PC-3 (cell line): ENCODE measurements at regions not wholly inside any gene's neighbourhood (a gene's known extent, or its start where the extent isn't known, plus 50 kb on each side); places are given as distances from the start of the nearest gene placed in this dataset.

ENCODE experiments used
- ATAC-seq: fragments of 200-7000 bp; cut with Tn5 transposase; 2 replicates; pipeline ENCODE4 v1.9.1; 2020; ENCODE audit warnings: mild to moderate bottlenecking, moderate library complexity
- BruUV-seq: library from RNA; stranded (reverse); fragments of 400-500 nt; replicated peaks from 2 replicates; lab custom pipeline; 2021; lab: Mats Ljungman, UMichigan
- CTCF ChIA-PET: fragments of 300-600 bp; sonication (Branson Sonifier 250); formaldehyde crosslinking; loops from one replicate; lab custom pipeline; 2022; ENCODE audit warnings: antibody characterized with exemption; lab: Charles Lee
- POLR2A ChIA-PET: fragments of 300-600 bp; sonication (Branson Sonifier 250); formaldehyde crosslinking; loops from one replicate; lab custom pipeline; 2022; ENCODE audit warnings: antibody characterized with exemption; ENCODE audit not compliant: unreplicated experiment; lab: Charles Lee
- DNase-seq: peaks from one replicate; pipeline ENCODE4 v3.0.0-alpha.2; 2015
- H2AFZ ChIP-seq: fragments of 300-600 bp; sonication (generic); 2 replicates; pipeline ENCODE4 v1.6.0; 2016; ENCODE audit warnings: antibody characterized with exemption, low read length
- H3F3A ChIP-seq: fragments of 300-600 bp; sonication (generic); one replicate; pipeline ENCODE4 v1.6.0; 2017; ENCODE audit warnings: antibody characterized with exemption, low read length, control low read depth, mild to moderate bottlenecking; ENCODE audit not compliant: unreplicated experiment
- H3K27ac ChIP-seq: fragments of 300-600 bp; sonication (generic); 2 replicates; pipeline ENCODE4 v1.5.1; 2016; ENCODE audit warnings: mild to moderate bottlenecking, low read length
- H3K27me3 ChIP-seq: fragments of 300-600 bp; sonication (generic); 2 replicates; pipeline ENCODE4 v1.6.1; 2016; ENCODE audit warnings: low read length, mixed read lengths
- H3K36me3 ChIP-seq: fragments of 300-600 bp; sonication (generic); 2 replicates; pipeline ENCODE4 v1.6.1; 2016; ENCODE audit warnings: low read depth, mixed run types, low read length, mixed read lengths
- H3K4me1 ChIP-seq: fragments of 300-600 bp; sonication (generic); 2 replicates; pipeline ENCODE4 v1.5.1; 2016; ENCODE audit warnings: low read length; ENCODE audit not compliant: insufficient read depth
- H3K4me2 ChIP-seq: fragments of 300-600 bp; sonication (generic); 2 replicates; pipeline ENCODE4 v1.6.0; 2016; ENCODE audit warnings: low read length
- H3K4me3 ChIP-seq: fragments of 300-600 bp; sonication (generic); 2 replicates; pipeline ENCODE4 v1.5.1; 2016; ENCODE audit warnings: mild to moderate bottlenecking, low read length, mixed read lengths
- H3K79me2 ChIP-seq: fragments of 300-600 bp; sonication (generic); 2 replicates; pipeline ENCODE4 v1.6.1; 2017; ENCODE audit warnings: low read length, mixed read lengths
- H3K9ac ChIP-seq: fragments of 300-600 bp; sonication (generic); 2 replicates; pipeline ENCODE4 v1.6.0; 2016; ENCODE audit warnings: mild to moderate bottlenecking, low read length
- H3K9me2 ChIP-seq: fragments of 300-600 bp; sonication (generic); replicated peaks from 2 replicates; pipeline ENCODE4 v1.6.1; 2016; ENCODE audit warnings: mixed run types, low read length, mixed read lengths
- H3K9me3 ChIP-seq: fragments of 300-600 bp; sonication (generic); 2 replicates; pipeline ENCODE4 v1.6.1; 2016; ENCODE audit warnings: low read length, mixed read lengths
- H4K20me1 ChIP-seq: fragments of 300-600 bp; sonication (generic); 2 replicates; pipeline ENCODE4 v1.6.1; 2016; ENCODE audit warnings: low read length, mixed read lengths
- EZH2 ChIP-seq: fragments of 300-600 bp; sonication (generic); IDR thresholded peaks from one replicate; pipeline ENCODE4 v1.6.1; 2017; ENCODE audit warnings: antibody characterized with exemption, mild to moderate bottlenecking, low read length; ENCODE audit not compliant: unreplicated experiment
- EZH2phosphoT487 ChIP-seq: fragments of 300-600 bp; sonication (generic); IDR thresholded peaks from 2 replicates; pipeline ENCODE4 v1.6.1; 2018; ENCODE audit warnings: mild to moderate bottlenecking, antibody characterized with exemption, low read length, borderline replicate concordance
- intact Hi-C: fragments of 100-400 bp; cut with micrococcal nuclease; formaldehyde crosslinking; loops from 2 replicates; pipeline ENCODE4 v1.9.0; 2023
- TF ChIP-seq, protein P1 (sequence below): fragments of 300-600 bp; sonication (generic); conservative IDR thresholded peaks from 2 replicates; pipeline ENCODE4 v1.5.1; 2017; ENCODE audit warnings: antibody characterized with exemption, low read depth, mild to moderate bottlenecking, low read length

DNA sequence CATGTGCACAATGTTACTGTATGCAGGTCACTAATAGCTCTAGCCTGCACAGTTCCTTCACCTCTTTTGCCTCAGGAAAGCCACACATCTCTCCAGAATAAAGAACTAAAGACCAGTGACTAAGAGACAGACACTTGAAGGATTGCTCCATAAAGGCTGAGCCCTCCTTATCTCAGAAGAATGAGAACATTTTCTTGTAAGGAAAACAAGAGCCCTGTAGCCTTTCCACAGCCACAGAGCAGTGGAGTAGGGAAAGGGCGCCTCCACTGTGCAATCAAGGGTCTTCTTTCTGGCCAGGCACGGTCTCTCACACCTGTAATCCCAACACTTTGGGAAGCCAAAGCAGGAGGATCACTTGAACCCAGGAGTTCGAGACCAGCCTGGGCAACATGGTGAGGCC is 202.6 kb upstream of the TMEM45B start:
- Histone ChIP-seq H3K4me1 (peaks cover 21% of the 10 kb centered on the region), H3K4me2 (no peak overlapping the region), H3K4me3 (no peak overlapping the region), H3K27ac (no peak overlapping the region), H3K79me2 (no peaks in the 10 kb centered on the region), H4K20me1 (no peaks in the 10 kb centered on the region), H3K36me3 (no peaks in the 10 kb centered on the region), H3K9me2 (no peaks in the 10 kb centered on the region), H3K27me3 (no peaks in the 10 kb centered on the region), H3F3A (no peaks in the 10 kb centered on the region), H3K9me3 (no peaks in the 10 kb centered on the region), H3K9ac (no peak overlapping the region), H2AFZ (no peak overlapping the region)
- ChIA-PET CTCF (no interaction called here), POLR2A (no interaction called here)
- DNase-seq (no peak), ATAC-seq (no peak)
- TF ChIP-seq EZH2 (no peak), EZH2phosphoT487 (no peak)
- TF ChIP-seq, protein P1, sequence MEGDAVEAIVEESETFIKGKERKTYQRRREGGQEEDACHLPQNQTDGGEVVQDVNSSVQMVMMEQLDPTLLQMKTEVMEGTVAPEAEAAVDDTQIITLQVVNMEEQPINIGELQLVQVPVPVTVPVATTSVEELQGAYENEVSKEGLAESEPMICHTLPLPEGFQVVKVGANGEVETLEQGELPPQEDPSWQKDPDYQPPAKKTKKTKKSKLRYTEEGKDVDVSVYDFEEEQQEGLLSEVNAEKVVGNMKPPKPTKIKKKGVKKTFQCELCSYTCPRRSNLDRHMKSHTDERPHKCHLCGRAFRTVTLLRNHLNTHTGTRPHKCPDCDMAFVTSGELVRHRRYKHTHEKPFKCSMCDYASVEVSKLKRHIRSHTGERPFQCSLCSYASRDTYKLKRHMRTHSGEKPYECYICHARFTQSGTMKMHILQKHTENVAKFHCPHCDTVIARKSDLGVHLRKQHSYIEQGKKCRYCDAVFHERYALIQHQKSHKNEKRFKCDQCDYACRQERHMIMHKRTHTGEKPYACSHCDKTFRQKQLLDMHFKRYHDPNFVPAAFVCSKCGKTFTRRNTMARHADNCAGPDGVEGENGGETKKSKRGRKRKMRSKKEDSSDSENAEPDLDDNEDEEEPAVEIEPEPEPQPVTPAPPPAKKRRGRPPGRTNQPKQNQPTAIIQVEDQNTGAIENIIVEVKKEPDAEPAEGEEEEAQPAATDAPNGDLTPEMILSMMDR: no peak
- intact Hi-C loops: no loop called here
- BruUV-seq: no TSS peak

DNA sequence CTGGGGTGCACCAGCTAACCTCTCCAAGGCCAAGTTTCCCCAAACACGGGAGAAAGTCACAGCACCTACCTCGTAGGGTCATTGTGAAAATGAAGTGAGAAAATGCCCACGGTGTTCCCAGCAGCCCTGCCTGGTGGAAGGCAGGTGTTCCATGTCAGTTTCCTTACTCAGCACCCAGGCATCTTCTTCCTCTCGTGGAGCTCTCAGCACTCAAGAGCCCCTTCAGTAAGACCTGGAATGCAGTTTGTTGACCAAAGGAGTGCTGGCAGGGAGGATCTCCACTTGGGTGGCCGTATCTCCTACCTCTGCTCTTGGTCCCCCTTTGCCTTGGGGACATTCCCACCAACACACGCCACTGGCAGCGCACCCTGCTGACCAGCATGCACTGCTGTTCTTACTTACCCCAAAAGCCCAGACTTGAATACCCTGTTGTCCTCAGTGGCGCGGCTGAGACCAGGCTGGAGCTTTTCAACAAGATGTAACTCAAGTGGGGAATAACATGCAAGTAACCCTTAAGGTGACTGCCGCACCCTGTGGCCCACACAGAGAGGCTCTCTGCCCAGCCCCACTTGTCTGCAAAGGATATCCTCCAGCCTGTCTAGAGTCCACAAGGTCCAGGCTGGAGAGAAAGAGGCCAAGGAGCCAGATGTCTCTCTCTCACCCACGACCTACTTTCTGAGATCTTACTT is 201.2 kb upstream of the TMEM45B start:
- Histone ChIP-seq H3K4me1 (0 out of 2 replicates have a peak, but pooled peaks cover 9% of the 10 kb centered on the region), H3K27me3 (no peaks in the 10 kb centered on the region), H4K20me1 (no peaks in the 10 kb centered on the region), H3K79me2 (no peaks in the 10 kb centered on the region), H3K9me3 (no peaks in the 10 kb centered on the region), H3K9ac (no peak overlapping the region), H3K36me3 (no peaks in the 10 kb centered on the region), H3K9me2 (no peaks in the 10 kb centered on the region), H3K27ac (no peak overlapping the region), H2AFZ (no peak overlapping the region), H3F3A (no peaks in the 10 kb centered on the region), H3K4me2 (no peak overlapping the region), H3K4me3 (no peak overlapping the region)
- no peak for ATAC-seq
- DNase-seq: no peak
- BruUV-seq: no TSS peak
- TF ChIP-seq, protein P1: no peak
- TF ChIP-seq EZH2 (no peak), EZH2phosphoT487 (no peak)
- POLR2A ChIA-PET: no interaction called here
- intact Hi-C loops: no loop called here
- CTCF ChIA-PET: no interaction called here

DNA sequence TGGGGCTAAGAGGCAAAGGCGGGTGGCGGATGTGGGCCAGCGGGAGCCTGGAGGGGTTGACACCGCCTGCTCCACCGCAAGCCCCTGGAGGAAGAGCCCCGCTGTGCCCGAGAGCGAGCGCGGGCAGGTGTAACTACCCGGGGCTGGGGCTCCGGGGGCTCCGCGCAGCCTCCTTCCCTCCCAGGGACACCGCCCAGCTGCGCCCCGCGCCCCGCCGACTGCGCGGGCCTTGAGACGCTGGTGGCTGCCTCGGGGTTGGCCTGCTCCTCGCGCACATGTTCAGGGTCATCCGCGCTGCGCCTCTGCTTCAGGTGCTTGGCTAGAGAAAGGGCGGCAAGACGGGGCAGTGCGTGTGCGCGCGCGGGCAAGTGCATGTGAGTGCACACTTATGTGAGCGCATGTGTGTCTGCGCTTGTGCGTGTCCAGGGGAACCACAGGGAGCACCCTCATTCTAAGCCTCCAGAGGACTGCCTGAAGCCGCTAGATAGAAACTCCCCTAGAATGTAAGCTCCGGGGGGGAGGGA is 197.5 kb upstream of the TMEM45B start:
- ChIA-PET CTCF (no interaction called here), POLR2A (no interaction called here)
- no peaks in the 10 kb centered on the region for H3K9me3 ChIP-seq
- no peaks in the 10 kb centered on the region for H4K20me1 ChIP-seq
- DNase-seq: no peak
- H3K27me3 ChIP-seq: no peaks in the 10 kb centered on the region
- H3K36me3 ChIP-seq: no peaks in the 10 kb centered on the region
- no peak overlapping the region for H3K4me2 ChIP-seq
- H3K4me1 ChIP-seq: peaks cover 11% of the 10 kb centered on the region
- H3K79me2 ChIP-seq: no peaks in the 10 kb centered on the region
- H2AFZ ChIP-seq: no peak overlapping the region
- no peaks in the 10 kb centered on the region for H3K9me2 ChIP-seq
- H3F3A ChIP-seq: no peaks in the 10 kb centered on the region
- no peak for ATAC-seq
- intact Hi-C loops: no loop called here
- no peak overlapping the region for H3K27ac ChIP-seq
- TF ChIP-seq EZH2: no peak
- no peak for TF ChIP-seq EZH2phosphoT487
- TF ChIP-seq, protein P1: no peak
- H3K9ac ChIP-seq: no peak overlapping the region
- BruUV-seq: no TSS peak
- H3K4me3 ChIP-seq: no peak overlapping the region
